Urothelium cell line (cell line): ENCODE measurements at regions not wholly inside any gene's neighbourhood (a gene's known extent, or its start where the extent isn't known, plus 50 kb on each side); places are given as distances from the start of the nearest gene placed in this dataset.

ENCODE experiments used
- DNase-seq: peaks from one replicate; pipeline ENCODE4 v3.0.0; 2011; ENCODE audit warnings: low spot score, mixed read lengths
- FAIRE-seq: peaks from 2 replicates; lab custom pipeline; 2011; peaks lifted over from hg19 to GRCh38; lab: Jason Lieb, UNC

GRCh38 chr3:76400141-76400540, 614.8 kb upstream of the ZNF717 start:
- DNase-seq (peak; percentile 6), FAIRE-seq (no peak)

DNA sequence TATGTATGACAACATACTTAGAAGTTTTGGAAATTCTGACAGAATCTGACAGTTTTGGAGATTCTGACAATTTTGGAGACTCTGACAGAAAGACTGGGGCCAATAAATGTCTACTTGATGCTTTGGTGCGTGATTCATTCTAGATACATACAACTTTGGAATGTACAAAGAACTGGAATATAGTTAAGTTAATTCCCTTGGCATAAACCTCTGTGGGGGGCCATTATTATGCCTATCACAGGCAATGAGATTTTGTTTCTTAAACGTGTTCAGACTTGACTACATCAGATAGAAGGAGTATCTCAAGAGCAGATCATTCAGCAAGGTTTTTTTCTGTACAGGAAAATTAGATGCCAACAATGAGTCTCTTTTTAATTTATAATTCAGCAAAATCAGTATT, 617.6 kb upstream of the ZNF717 start:
- no peak for FAIRE-seq

DNA sequence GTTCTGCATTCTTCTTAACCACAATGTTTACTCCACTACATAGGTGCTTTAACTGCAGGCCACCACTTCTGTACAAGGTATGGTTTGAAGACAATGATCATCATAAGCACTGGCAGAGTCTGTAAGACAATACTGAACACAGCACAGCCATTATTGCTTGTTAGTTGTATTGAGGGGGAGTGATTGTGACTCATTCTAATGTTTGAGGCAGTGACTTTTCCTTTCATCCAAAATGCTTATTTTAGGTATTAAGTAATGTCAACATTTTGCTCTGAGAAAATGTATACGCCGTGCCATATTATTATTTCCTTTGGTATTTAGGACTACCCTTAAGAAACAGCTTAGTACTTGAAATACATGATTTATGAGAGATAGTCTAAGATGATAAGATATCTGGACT, 618.2 kb upstream of the ZNF717 start:
- FAIRE-seq (no peak), DNase-seq (no peak)

More for the DNA sequence above, 617.6 kb upstream of the ZNF717 start:
- no peak for DNase-seq

- FAIRE-seq (no peak), DNase-seq (no peak)
Measured at GRCh38 chr3:76405196-76405595, 619.8 kb upstream of the ZNF717 start.

GRCh38 chr3:76410762-76411281, 625.5 kb upstream of the ZNF717 start:
- DNase-seq (no peak), FAIRE-seq (no peak)

GRCh38 chr3:76415384-76415783, 624.5 kb upstream of the ROBO2 start:
- no peak for FAIRE-seq
- no peak for DNase-seq

- DNase-seq (no peak), FAIRE-seq (no peak)
Measured at GRCh38 chr3:76429581-76430177, 610.2 kb upstream of the ROBO2 start.

DNA sequence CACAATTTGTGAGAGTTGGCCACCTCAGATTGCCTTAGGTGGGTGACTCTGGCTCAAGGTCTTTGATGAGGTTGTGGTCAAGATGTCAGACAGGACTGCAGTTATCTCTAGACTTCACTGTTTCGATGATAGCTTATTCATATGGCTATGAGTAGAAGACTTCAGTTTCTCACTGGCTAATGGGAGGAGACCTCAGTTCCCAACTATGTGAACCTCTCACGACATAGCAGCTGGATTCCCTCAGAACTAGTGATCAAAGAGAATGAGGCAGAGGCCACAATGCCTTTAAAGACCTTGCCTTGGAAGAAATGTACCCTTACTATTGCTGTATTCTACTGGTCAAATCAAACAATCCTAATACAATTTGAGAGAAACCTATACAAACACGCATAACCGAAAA, 607.5 kb upstream of the ROBO2 start:
- DNase-seq (no peak), FAIRE-seq (no peak)

DNA sequence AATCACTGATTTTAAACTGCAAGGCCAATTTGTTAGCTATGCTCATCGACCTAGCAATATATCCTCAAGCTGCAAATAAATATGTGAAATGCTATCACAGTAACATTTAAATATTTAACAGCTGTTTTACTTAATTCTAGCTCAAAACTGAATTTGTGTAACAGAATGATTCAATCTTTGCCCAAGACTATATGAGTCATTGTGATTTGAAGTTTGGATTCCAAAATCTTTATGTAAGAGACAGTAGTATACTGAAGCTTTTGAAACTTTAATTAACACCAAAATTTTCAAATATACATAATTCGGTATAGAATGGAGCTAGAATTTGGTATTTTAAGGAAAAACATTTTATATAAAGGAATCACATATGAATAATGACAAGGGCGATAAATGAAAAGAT, 603.0 kb upstream of the ROBO2 start:
- DNase-seq (no peak), FAIRE-seq (no peak)

DNA sequence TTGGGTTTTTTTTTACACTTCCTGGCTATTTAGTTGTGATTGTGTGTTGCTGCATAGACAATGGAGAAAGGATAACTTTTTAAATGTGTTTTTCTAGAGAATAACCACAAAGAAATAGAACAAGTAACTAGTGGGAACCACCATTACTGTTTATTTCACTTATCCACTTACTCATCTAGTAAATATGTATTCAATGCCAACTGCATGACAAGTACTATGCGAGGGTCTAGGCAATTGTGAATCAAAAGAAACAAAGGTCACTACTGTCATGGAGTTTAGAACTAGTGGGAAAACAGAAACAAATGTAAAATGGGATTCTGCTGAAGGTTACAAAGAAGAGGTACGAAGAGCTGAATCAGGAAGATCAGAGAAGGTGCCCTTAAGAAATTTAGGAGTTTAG, 600.9 kb upstream of the ROBO2 start:
- DNase-seq: no peak
- FAIRE-seq: no peak

- no peak for FAIRE-seq
Measured at GRCh38 chr3:76442374-76442915, 597.5 kb upstream of the ROBO2 start.

DNA sequence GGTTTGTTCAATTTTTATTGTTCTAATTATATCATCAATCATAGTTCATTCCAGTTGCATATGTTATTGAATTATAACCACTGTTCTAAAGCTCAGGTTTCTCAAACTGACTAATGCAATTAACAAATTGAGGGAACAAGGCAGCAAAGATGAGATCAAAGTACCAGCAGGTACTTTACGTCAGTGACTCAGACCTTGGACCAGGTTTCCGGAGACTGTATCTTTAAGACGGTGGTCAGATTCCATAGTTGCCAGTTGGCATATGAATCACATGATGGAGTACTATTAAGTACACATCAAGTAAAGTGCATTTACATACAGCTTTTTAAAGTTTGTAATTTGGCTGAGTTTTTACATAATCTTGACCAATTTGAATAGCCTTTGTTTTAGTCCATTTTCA, 583.6 kb upstream of the ROBO2 start:
- FAIRE-seq (no peak), DNase-seq (no peak)

More at GRCh38 chr3:76442374-76442915, 597.5 kb upstream of the ROBO2 start:
- DNase-seq: no peak

DNA sequence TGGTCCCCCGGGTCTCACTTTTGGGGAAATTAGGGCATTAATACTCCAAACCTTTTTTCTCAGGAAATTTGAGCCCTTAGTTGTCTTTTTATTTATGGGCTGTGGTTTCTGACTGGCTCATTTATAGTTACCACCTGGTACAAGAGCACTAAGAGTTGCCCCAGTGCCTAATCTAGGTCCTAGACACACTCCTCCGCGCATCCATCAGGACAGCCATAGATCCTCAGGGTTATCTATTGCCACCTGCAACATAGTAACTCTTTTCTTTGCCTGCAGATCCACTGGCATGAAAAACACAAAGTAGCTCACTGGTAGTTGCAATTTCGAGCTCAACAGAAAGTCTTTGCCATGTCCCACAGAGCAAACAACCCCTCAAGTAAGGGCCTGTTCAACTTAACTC, 576.4 kb upstream of the ROBO2 start:
- FAIRE-seq (no peak), DNase-seq (no peak)

DNA sequence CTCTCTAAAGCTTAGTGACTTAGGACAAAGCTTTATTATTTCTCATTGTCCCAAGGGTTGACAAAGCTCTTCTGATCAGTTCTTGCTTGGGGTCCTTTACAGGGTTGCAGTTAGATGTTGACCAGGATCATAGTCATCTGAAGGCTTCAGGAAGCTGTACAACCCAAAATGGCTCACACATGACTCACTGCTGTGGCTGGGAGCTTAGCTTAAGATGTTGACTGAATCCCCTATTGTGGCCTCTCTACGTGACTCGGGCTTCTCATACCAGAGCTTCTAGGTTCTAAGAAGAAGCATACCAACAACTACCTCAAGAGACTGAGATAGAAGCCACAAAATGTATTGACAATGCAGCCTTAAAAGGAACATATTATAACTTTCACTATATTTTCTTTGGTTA, 569.6 kb upstream of the ROBO2 start:
- FAIRE-seq: no peak
- DNase-seq: peak; percentile 38

DNA sequence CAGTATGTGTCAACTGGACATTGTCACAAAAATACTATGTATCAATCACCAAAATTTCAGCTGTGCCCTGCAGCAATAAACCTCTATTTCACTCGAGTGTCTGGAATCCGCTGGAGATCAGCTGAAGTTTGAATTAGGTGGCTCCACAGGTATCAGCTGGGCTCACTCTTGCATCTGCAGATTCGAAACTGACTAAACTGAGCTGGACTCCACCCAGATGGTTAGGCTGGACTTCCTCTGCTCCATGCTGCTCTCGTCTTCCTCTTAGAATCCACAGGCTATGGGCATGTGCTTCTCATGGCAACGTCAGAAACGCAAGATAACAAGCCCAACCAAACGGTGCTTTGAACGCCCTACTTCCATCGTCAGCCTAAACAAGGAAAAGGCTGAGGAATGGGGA, 565.3 kb upstream of the ROBO2 start:
- FAIRE-seq: no peak

DNA sequence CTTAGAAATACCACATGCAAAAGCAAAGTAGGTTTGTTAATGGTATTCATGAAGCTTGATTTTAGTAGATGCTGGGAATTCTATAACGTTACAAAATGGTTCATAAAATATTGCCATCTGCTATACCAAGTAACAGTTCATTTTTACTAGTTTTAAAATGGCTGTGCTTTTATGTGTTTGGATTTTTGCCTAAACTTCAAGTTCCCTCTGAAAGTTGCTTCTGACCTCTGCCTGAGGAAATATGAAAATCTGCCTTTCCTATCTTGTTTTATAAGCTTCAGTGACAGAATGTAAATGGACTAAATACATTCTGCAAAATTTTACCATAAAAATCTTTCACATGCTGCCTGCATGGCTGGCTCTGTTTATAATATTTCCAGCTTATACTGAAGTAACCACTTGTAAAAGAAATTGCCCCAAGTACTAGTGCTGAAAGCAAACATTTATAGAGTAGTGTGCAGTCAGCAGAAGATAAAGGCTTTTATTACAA, 560.7 kb upstream of the ROBO2 start:
- FAIRE-seq (no peak), DNase-seq (no peak)

More for the DNA sequence above, 565.3 kb upstream of the ROBO2 start:
- no peak for DNase-seq

GRCh38 chr3:76482510-76482909, 557.4 kb upstream of the ROBO2 start:
- FAIRE-seq (no peak), DNase-seq (no peak)

- no peak for FAIRE-seq
Measured at GRCh38 chr3:76487446-76487845, 552.5 kb upstream of the ROBO2 start.

DNA sequence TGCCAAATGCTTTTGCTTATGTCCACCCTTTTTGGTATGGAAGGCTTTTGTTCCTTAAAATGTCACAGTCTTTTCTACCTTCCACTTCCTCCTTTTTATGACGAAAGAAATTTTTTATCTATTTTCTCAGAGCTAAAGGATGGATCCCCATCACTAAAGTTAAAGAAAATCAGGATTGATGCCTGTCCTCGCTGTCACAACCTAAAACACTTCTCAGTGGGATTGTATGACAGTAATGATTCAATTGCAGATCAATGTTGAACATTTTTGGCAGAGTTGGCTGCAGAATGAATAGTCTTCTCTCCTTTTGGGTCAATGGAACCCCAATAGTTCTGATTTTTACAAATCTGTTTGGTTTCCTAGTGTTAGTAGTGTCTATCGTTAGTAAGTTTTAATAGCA, 549.8 kb upstream of the ROBO2 start:
- DNase-seq: no peak
- no peak for FAIRE-seq

More at GRCh38 chr3:76487446-76487845, 552.5 kb upstream of the ROBO2 start:
- peak; percentile 25 for DNase-seq

- DNase-seq (no peak), FAIRE-seq (no peak)
Measured at GRCh38 chr3:76495216-76495615, 544.7 kb upstream of the ROBO2 start.

GRCh38 chr3:76497636-76498035, 542.3 kb upstream of the ROBO2 start:
- DNase-seq (peak; percentile 54), FAIRE-seq (no peak)

DNA sequence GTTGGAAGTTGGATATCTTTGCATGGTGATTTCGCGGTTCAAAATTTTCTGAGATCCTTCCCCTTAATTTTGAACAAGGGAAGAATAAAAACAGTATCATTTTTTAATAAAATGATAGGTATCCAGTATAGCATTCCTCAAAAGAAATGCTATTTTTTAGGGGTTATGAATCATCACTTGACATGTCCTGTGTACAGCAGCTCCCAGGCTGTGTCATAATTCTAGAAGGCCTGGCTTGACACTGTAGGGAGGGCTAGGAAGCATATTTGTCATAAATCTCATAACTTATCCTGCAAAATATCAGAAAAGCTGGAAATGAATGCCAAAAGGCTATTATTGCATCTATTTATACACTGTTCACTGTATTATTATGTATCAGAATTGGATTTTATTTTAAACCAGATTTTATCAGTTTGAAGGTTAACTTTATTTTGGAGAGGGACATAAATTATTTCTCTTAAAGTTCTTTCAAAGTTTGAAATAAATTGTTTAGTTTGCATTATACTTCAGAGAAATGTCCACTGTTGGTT, 539.1 kb upstream of the ROBO2 start:
- DNase-seq (peak; percentile 43), FAIRE-seq (no peak)
